ENCODE measurements at regions not wholly inside any gene's neighbourhood (a gene's known extent, or its start where the extent isn't known, plus 50 kb on each side); places are given as distances from the start of the nearest gene placed in this dataset.

DNA sequence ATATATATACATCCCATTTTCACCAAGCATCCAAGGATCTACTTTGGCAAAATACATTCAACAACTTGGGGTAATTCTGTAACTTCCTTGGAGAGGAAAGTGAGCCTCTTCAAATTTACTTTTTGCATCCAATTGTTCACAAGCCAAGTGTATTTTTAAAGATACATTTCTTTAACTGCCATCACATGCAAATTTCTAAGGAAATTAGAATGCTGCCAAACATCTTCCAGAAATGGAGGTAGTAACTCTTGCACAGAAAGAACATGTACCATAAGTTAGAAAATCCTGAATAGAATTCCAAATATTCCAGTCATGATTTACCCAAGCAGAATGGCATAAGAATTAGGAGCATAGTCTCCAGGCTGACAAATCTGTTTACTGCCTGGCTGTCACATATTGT is 220.5 kb upstream of the NWD2 start:
- no peak for TF ChIP-seq EZH2 (IDR thresholded peaks at IDR 0.05; ENCODE audit: insufficient read depth, low read length)
- TF ChIP-seq, protein P1, sequence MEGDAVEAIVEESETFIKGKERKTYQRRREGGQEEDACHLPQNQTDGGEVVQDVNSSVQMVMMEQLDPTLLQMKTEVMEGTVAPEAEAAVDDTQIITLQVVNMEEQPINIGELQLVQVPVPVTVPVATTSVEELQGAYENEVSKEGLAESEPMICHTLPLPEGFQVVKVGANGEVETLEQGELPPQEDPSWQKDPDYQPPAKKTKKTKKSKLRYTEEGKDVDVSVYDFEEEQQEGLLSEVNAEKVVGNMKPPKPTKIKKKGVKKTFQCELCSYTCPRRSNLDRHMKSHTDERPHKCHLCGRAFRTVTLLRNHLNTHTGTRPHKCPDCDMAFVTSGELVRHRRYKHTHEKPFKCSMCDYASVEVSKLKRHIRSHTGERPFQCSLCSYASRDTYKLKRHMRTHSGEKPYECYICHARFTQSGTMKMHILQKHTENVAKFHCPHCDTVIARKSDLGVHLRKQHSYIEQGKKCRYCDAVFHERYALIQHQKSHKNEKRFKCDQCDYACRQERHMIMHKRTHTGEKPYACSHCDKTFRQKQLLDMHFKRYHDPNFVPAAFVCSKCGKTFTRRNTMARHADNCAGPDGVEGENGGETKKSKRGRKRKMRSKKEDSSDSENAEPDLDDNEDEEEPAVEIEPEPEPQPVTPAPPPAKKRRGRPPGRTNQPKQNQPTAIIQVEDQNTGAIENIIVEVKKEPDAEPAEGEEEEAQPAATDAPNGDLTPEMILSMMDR (IDR thresholded peaks at IDR 0.05; ENCODE audit: insufficient read depth, low read depth, low read length) = no peak
